H9 (cell line): ENCODE measurements at regions not wholly inside any gene's neighbourhood (a gene's known extent, or its start where the extent isn't known, plus 50 kb on each side); places are given as distances from the start of the nearest gene placed in this dataset.

Experiments
- DNase-seq: peaks from one replicate; pipeline ENCODE4 v3.0.0-alpha.2; 2017
- H2AFZ ChIP-seq: one replicate; pipeline ENCODE4 v1.6.1; 2013; ENCODE audit warnings: mild to moderate bottlenecking, low read length, control low read depth, moderate library complexity
- H2AK5ac ChIP-seq: 2 replicates; pipeline ENCODE4 v1.6.1; 2013; ENCODE audit warnings: low read length, control low read depth, mixed read lengths; ENCODE audit not compliant: insufficient read length
- H2BK120ac ChIP-seq: one replicate; pipeline ENCODE4 v1.6.1; 2013; ENCODE audit warnings: low read depth, mild to moderate bottlenecking, low read length, control low read depth, inconsistent platforms; ENCODE audit not compliant: poor library complexity, severe bottlenecking
- H2BK12ac ChIP-seq: 2 replicates; pipeline ENCODE4 v1.6.1; 2013; ENCODE audit warnings: low read length, control low read depth, mixed read lengths, low read depth; ENCODE audit not compliant: insufficient read length
- H2BK15ac ChIP-seq: 2 replicates; pipeline ENCODE4 v1.6.1; 2013; ENCODE audit warnings: low read depth, low read length, control low read depth
- H2BK20ac ChIP-seq: one replicate; pipeline ENCODE4 v1.6.1; 2013; ENCODE audit warnings: low read depth, mild to moderate bottlenecking, low read length, control low read depth, inconsistent platforms; ENCODE audit not compliant: poor library complexity, severe bottlenecking
- H2BK5ac ChIP-seq: 2 replicates; pipeline ENCODE4 v1.6.1; 2013; ENCODE audit warnings: low read length, control low read depth, mixed read lengths; ENCODE audit not compliant: insufficient read length
- H3K14ac ChIP-seq: 2 replicates; pipeline ENCODE4 v1.6.1; 2013; ENCODE audit warnings: low read length, control low read depth; ENCODE audit not compliant: insufficient read depth
- H3K18ac ChIP-seq: 2 replicates; pipeline ENCODE4 v1.6.1; 2013; ENCODE audit warnings: low read depth, mild to moderate bottlenecking, mixed read lengths, low read length, control low read depth; ENCODE audit not compliant: insufficient read length
- H3K23ac ChIP-seq: 2 replicates; pipeline ENCODE4 v1.6.1; 2013; ENCODE audit warnings: low read length, control low read depth, mixed read lengths, low read depth; ENCODE audit not compliant: insufficient read length
- H3K23me2 ChIP-seq: 2 replicates; pipeline ENCODE4 v1.6.1; 2013; ENCODE audit warnings: low read depth, mild to moderate bottlenecking, mixed read lengths, low read length, control low read depth; ENCODE audit not compliant: insufficient read length, poor library complexity, severe bottlenecking
- H3K27ac ChIP-seq: 2 replicates; pipeline ENCODE4 v1.5.1; 2013; ENCODE audit warnings: low read length, control low read depth, mixed read lengths, low read depth; ENCODE audit not compliant: insufficient read length
- H3K27me3 ChIP-seq: 2 replicates; pipeline ENCODE4 v1.6.1; 2013; ENCODE audit warnings: low read length, control low read depth, inconsistent platforms; ENCODE audit not compliant: insufficient read depth
- H3K4ac ChIP-seq: 2 replicates; pipeline ENCODE4 v1.6.1; 2013; ENCODE audit warnings: low read depth, mild to moderate bottlenecking, control low read depth, inconsistent platforms, low read length, moderate library complexity
- H3K4me1 ChIP-seq: 2 replicates; pipeline ENCODE4 v1.6.1; 2013; ENCODE audit warnings: low read length, control low read depth, inconsistent platforms; ENCODE audit not compliant: insufficient read depth
- H3K4me2 ChIP-seq: 2 replicates; pipeline ENCODE4 v1.6.1; 2013; ENCODE audit warnings: low read length, control low read depth, mixed read lengths; ENCODE audit not compliant: insufficient read length, insufficient read depth
- H3K56ac ChIP-seq: 2 replicates; pipeline ENCODE4 v1.6.1; 2013; ENCODE audit warnings: low read depth, mild to moderate bottlenecking, mixed read lengths, low read length, control low read depth; ENCODE audit not compliant: insufficient read length
- H3K79me1 ChIP-seq: 2 replicates; pipeline ENCODE4 v1.6.1; 2013; ENCODE audit warnings: low read depth, mild to moderate bottlenecking, moderate library complexity, low read length, control low read depth, inconsistent platforms; ENCODE audit not compliant: insufficient read depth, poor library complexity, severe bottlenecking
- H3K79me2 ChIP-seq: 2 replicates; pipeline ENCODE4 v1.6.1; 2013; ENCODE audit warnings: low read length, control low read depth, inconsistent platforms; ENCODE audit not compliant: insufficient read depth
- H3K9ac ChIP-seq: 2 replicates; pipeline ENCODE4 v1.6.1; 2013; ENCODE audit warnings: low read length, control low read depth, mixed read lengths; ENCODE audit not compliant: insufficient read length; ENCODE audit errors: extremely low read depth
- H3K9me3 ChIP-seq: one replicate; pipeline ENCODE4 v1.6.1; 2013; ENCODE audit warnings: low read depth, low read length, inconsistent platforms; ENCODE audit not compliant: control insufficient read depth
- H3T11ph ChIP-seq: one replicate; pipeline ENCODE4 v1.6.1; 2013; ENCODE audit warnings: mild to moderate bottlenecking, low read length, control low read depth, inconsistent platforms
- H4K20me1 ChIP-seq: one replicate; pipeline ENCODE4 v1.6.1; 2013; ENCODE audit not compliant: control insufficient read depth, insufficient read length, insufficient read depth
- H4K5ac ChIP-seq: 2 replicates; pipeline ENCODE4 v1.6.1; 2013; ENCODE audit warnings: low read depth, mild to moderate bottlenecking, mixed read lengths, low read length, control low read depth; ENCODE audit not compliant: insufficient read length
- H4K8ac ChIP-seq: replicated peaks from 2 replicates; pipeline ENCODE4 v1.6.1; 2013; ENCODE audit warnings: low read length, control low read depth, mixed read lengths, low read depth; ENCODE audit not compliant: insufficient read length
- H4K91ac ChIP-seq: 2 replicates; pipeline ENCODE4 v1.6.1; 2013; ENCODE audit warnings: low read depth, mild to moderate bottlenecking, moderate library complexity, mixed read lengths, low read length, control low read depth; ENCODE audit not compliant: insufficient read length
- H3K27ac Mint-ChIP-seq, 3 experiments: 2 replicates in 2 of 3; 3 replicates in 1 of 3; pipeline ENCODE4 v1.8.0; 2020 to 2021; ENCODE audit warnings: mixed read lengths in 3 of 3, mild to moderate bottlenecking in 1 of 3, moderate library complexity in 1 of 3
- H3K27me3 Mint-ChIP-seq: 2 replicates; pipeline ENCODE4 v1.8.0; 2021; ENCODE audit warnings: low read depth, mild to moderate bottlenecking, moderate library complexity, mixed read lengths
- H3K36me3 Mint-ChIP-seq, 3 experiments: 2 replicates in 2 of 3; 3 replicates in 1 of 3; pipeline ENCODE4 v1.8.0; 2020 to 2021; ENCODE audit warnings: low read depth in 3 of 3, mixed read lengths in 3 of 3; ENCODE audit not compliant: insufficient read depth in 1 of 3
- H3K4me1 Mint-ChIP-seq, 2 experiments: 2 replicates each; pipeline ENCODE4 v1.8.0; 2020; ENCODE audit warnings: mixed read lengths in 2 of 2
- H3K4me3 Mint-ChIP-seq, 2 experiments: 2 replicates in 1 of 2; 3 replicates in 1 of 2; pipeline ENCODE4 v1.8.0; 2020 to 2021; ENCODE audit warnings: mild to moderate bottlenecking in 2 of 2, mixed read lengths in 2 of 2, moderate library complexity in 1 of 2
- H3K9me3 Mint-ChIP-seq, 2 experiments: 2 replicates in 1 of 2; 3 replicates in 1 of 2; pipeline ENCODE4 v1.8.0; 2020; ENCODE audit warnings: mild to moderate bottlenecking in 2 of 2, mixed read lengths in 2 of 2, moderate library complexity in 1 of 2
- CTCF ChIP-seq: fragments of 200-600 bp; sonication (generic); conservative IDR thresholded peaks from 3 replicates; pipeline ENCODE4 v1.8.0; 2021; ENCODE audit warnings: antibody characterized with exemption, mild to moderate bottlenecking
- WGBS: extraction: QIAGEN DNeasy Blood & Tissue Kit; methylation state at CpG from one replicate; pipeline ENCODE4 v1.1.7; 2013; ENCODE audit warnings: missing lambda C conversion rate, low lambda C conversion rate, mixed read lengths; ENCODE audit not compliant: insufficient read length; ENCODE audit errors: extremely low coverage; 5-methylcytosine and 5-hydroxymethylcytosine counted together

- H3K27ac ChIP-seq, result no peak overlapping the region
- no peak overlapping the region for H3K27ac Mint-ChIP-seq
- no peaks in the 10 kb centered on the region for H3K27me3 Mint-ChIP-seq
- no peaks in the 10 kb centered on the region for H3K9me3 ChIP-seq
- H3K4me3 Mint-ChIP-seq, result no peak overlapping the region
- no peaks in the 10 kb centered on the region for H3K79me1 ChIP-seq
- no CpG with 5 or more reads among the region's 1 CpG for WGBS
- H3K14ac ChIP-seq, result no peak overlapping the region
- H3K27me3 ChIP-seq, result no peaks in the 10 kb centered on the region
- H3K36me3 Mint-ChIP-seq, result no peaks in the 10 kb centered on the region
- no peak for DNase-seq
- no peak overlapping the region for H3K9ac ChIP-seq
- no peaks in the 10 kb centered on the region for H3K23me2 ChIP-seq
- no peak overlapping the region for H3K18ac ChIP-seq
- H2BK12ac ChIP-seq, result no peak overlapping the region
- no peak overlapping the region for H4K91ac ChIP-seq
- no peak overlapping the region for H4K5ac ChIP-seq
- no peaks in the 10 kb centered on the region for H4K20me1 ChIP-seq
- no peak overlapping the region for H3K23ac ChIP-seq
- no peak overlapping the region for H2AFZ ChIP-seq
- H2BK120ac ChIP-seq, result no peak overlapping the region
- no peak overlapping the region for H3K56ac ChIP-seq
- no peak overlapping the region for H3T11ph ChIP-seq
- H2BK15ac ChIP-seq, result no peak overlapping the region
- H2BK20ac ChIP-seq, result no peak overlapping the region
- no peak overlapping the region for H2AK5ac ChIP-seq
- H3K79me2 ChIP-seq, result no peaks in the 10 kb centered on the region
- no peak overlapping the region for H2BK5ac ChIP-seq
- no peaks in the 10 kb centered on the region; a peak in 1 of 5 replicates for H3K9me3 Mint-ChIP-seq
- no peak overlapping the region for H4K8ac ChIP-seq
- no peaks in the 10 kb centered on the region for H3K4me1 ChIP-seq
- no peak for TF ChIP-seq CTCF
- H3K4me2 ChIP-seq, result no peak overlapping the region
- no peaks in the 10 kb centered on the region for H3K4me1 Mint-ChIP-seq
- H3K4ac ChIP-seq, result no peak overlapping the region
These were observed 131.7 kb upstream of the PDE1A start for GRCh38 chr2:182558564-182558963.
